ENCODE measurements at regions not wholly inside any gene's neighbourhood (a gene's known extent, or its start where the extent isn't known, plus 50 kb on each side); places are given as distances from the start of the nearest gene placed in this dataset.
"Not testable (repeated sequence)": the region's sequence is repeated elsewhere in the genome, so short reads cannot be mapped to it uniquely, and the experiment has no call there.

- H3K9me3 ChIP-seq (ENCODE audit: control insufficient read depth in 1 of 2, insufficient read depth in 1 of 2, low read length in 2 of 2); H3K4me1 Mint-ChIP-seq (ENCODE audit: low read depth); POLR2A ChIA-PET; intact Hi-C loops (cut with DNase I, micrococcal nuclease); CTCF ChIA-PET; H3K27me3 ChIP-seq (ENCODE audit: control insufficient read depth in 1 of 2, insufficient read depth in 2 of 2, low read length in 2 of 2); H3K27me3 Mint-ChIP-seq; H3K4me3 ChIP-seq (ENCODE audit: low read length); H3K36me3 Mint-ChIP-seq (ENCODE audit: low read depth); H3K27ac Mint-ChIP-seq; H3K9me3 Mint-ChIP-seq; ATAC-seq (ENCODE audit: poor library complexity); DNase-seq; H3K4me3 Mint-ChIP-seq; H3K36me3 ChIP-seq (ENCODE audit: insufficient read depth, low read length); H3K4me1 ChIP-seq (ENCODE audit: insufficient read depth, low read length); H3K27ac ChIP-seq (ENCODE audit: low read depth in 1 of 2, low read length in 2 of 2): not testable (repeated sequence)
Measured at GRCh38 chr9:66738418-66738817, 162.1 kb upstream of the ZNF658 start.

DNA sequence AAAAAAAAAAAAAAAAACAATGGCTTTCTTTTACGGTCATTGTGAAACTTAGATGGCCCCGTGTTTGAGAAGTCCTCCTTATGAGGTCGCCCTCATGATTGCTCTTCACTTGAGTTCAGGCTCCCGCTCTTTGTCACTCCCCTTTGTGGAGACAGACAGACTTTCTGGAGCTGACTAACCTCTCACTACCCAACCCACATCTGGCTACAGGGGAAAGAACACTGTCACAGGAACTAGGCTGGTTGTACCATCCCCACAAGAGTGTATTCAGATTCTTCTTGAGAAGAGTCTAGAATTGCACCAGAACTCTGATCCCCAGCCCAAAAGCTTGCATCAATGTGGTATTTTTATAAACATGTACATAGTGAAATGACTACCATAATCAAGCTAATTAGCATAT lies 160.4 kb upstream of the ZNF658 start:
- H3K27ac ChIP-seq (ENCODE audit: low read depth in 1 of 2, low read length in 2 of 2); H3K4me1 Mint-ChIP-seq (ENCODE audit: low read depth); DNase-seq; H3K4me3 ChIP-seq (ENCODE audit: low read length); H3K9me3 ChIP-seq (ENCODE audit: control insufficient read depth in 1 of 2, insufficient read depth in 1 of 2, low read length in 2 of 2); H3K36me3 ChIP-seq (ENCODE audit: insufficient read depth, low read length); H3K27me3 Mint-ChIP-seq; POLR2A ChIA-PET; H3K4me3 Mint-ChIP-seq; CTCF ChIA-PET; H3K27me3 ChIP-seq (ENCODE audit: control insufficient read depth in 1 of 2, insufficient read depth in 2 of 2, low read length in 2 of 2); H3K27ac Mint-ChIP-seq; H3K9me3 Mint-ChIP-seq; H3K36me3 Mint-ChIP-seq (ENCODE audit: low read depth); intact Hi-C loops (cut with DNase I, micrococcal nuclease); H3K4me1 ChIP-seq (ENCODE audit: insufficient read depth, low read length); ATAC-seq (ENCODE audit: poor library complexity): not testable (repeated sequence)

GRCh38 chr9:66745846-66746245 lies 154.7 kb upstream of the ZNF658 start:
- H3K27me3 ChIP-seq (ENCODE audit: control insufficient read depth in 1 of 2, insufficient read depth in 2 of 2, low read length in 2 of 2); H3K36me3 ChIP-seq (ENCODE audit: insufficient read depth, low read length); H3K9me3 Mint-ChIP-seq; H3K27ac ChIP-seq (ENCODE audit: low read depth in 1 of 2, low read length in 2 of 2); CTCF ChIA-PET; POLR2A ChIA-PET; H3K36me3 Mint-ChIP-seq (ENCODE audit: low read depth); H3K4me3 Mint-ChIP-seq; H3K4me1 ChIP-seq (ENCODE audit: insufficient read depth, low read length); intact Hi-C loops (cut with DNase I, micrococcal nuclease); DNase-seq; H3K4me3 ChIP-seq (ENCODE audit: low read length); H3K9me3 ChIP-seq (ENCODE audit: control insufficient read depth in 1 of 2, insufficient read depth in 1 of 2, low read length in 2 of 2); H3K27me3 Mint-ChIP-seq; H3K27ac Mint-ChIP-seq; ATAC-seq (ENCODE audit: poor library complexity); H3K4me1 Mint-ChIP-seq (ENCODE audit: low read depth): not testable (repeated sequence)

DNA sequence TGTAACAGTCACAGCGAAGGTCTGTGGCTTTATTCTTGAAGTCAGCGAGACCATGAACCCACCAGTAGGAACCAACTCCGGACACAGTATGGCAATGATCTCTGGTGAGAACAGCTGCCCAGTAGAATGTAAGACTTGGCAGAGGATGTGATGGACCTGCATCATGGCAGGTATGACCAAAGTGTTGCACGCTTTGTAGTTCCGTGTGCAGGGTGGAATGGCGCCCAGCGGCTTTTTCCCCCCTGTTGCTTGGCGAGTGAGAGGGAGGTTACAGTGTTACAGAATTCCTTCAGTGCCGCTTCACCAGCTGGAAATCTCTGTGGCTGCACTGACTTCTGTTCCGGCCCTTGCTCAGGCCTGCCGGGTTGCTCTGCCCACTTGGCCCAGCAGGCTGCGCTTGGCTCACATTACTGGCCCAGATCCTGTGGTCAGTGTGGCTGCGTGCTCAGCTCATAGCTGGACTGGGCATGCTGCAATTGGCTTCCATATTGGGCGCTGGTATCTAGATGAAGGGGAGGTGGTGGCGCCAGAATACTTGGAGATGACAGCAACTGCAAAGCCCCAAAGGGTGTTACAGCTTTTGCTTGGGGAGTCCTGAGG lies 148.1 kb upstream of the ZNF658 start:
- H3K4me3 ChIP-seq (ENCODE audit: low read length); H3K36me3 Mint-ChIP-seq (ENCODE audit: low read depth); POLR2A ChIA-PET; H3K27ac Mint-ChIP-seq; ATAC-seq (ENCODE audit: poor library complexity); H3K27ac ChIP-seq (ENCODE audit: low read depth in 1 of 2, low read length in 2 of 2); DNase-seq; intact Hi-C loops (cut with DNase I, micrococcal nuclease); H3K27me3 ChIP-seq (ENCODE audit: control insufficient read depth in 1 of 2, insufficient read depth in 2 of 2, low read length in 2 of 2); CTCF ChIA-PET; H3K9me3 Mint-ChIP-seq; H3K4me1 ChIP-seq (ENCODE audit: insufficient read depth, low read length); H3K4me3 Mint-ChIP-seq; H3K9me3 ChIP-seq (ENCODE audit: control insufficient read depth in 1 of 2, insufficient read depth in 1 of 2, low read length in 2 of 2); H3K36me3 ChIP-seq (ENCODE audit: insufficient read depth, low read length); H3K27me3 Mint-ChIP-seq; H3K4me1 Mint-ChIP-seq (ENCODE audit: low read depth): not testable (repeated sequence)

- H3K4me3 Mint-ChIP-seq; H3K9me3 Mint-ChIP-seq; H3K27ac Mint-ChIP-seq; H3K36me3 Mint-ChIP-seq (ENCODE audit: low read depth); H3K27me3 Mint-ChIP-seq; POLR2A ChIA-PET; H3K4me3 ChIP-seq (ENCODE audit: low read length); H3K9me3 ChIP-seq (ENCODE audit: control insufficient read depth in 1 of 2, insufficient read depth in 1 of 2, low read length in 2 of 2); ATAC-seq (ENCODE audit: poor library complexity); H3K4me1 Mint-ChIP-seq (ENCODE audit: low read depth); CTCF ChIA-PET; intact Hi-C loops (cut with DNase I, micrococcal nuclease); DNase-seq; H3K4me1 ChIP-seq (ENCODE audit: insufficient read depth, low read length); H3K27ac ChIP-seq (ENCODE audit: low read depth in 1 of 2, low read length in 2 of 2); H3K36me3 ChIP-seq (ENCODE audit: insufficient read depth, low read length); H3K27me3 ChIP-seq (ENCODE audit: control insufficient read depth in 1 of 2, insufficient read depth in 2 of 2, low read length in 2 of 2): not testable (repeated sequence)
Measured at GRCh38 chr9:66759825-66760492, 140.6 kb upstream of the ZNF658 start.

DNA sequence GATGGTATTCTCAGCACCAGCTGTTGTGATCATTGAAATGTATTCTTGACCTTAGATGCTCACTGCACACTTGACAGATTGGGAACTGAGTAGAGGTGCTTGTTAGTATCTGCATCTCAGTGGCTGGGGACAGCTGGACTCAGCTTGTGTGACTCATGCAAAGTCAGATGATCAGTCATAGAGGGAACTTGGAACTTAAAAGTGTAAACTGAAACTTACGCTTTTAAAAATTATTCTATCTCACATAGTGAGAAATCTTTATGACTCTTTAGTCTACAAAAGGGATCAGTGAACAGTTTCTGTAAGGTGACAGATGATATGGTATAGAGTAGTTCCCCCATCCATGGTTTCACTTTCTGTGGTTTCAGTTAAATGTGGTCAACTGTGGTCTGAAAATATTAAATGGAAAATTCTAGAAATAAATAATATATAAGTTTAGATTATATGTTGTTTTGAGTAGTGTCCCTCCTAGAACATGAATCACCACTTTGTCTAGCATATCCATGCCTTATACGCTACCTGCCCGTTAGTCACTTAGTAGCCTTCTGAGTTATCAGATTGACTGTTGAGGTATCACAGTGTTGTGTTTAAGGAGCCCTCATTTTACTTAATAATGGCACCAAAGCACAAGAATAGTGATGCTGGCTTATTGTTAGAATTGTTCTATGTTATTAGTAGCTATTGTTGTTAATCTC lies 135.6 kb upstream of the ZNF658 start:
- H3K36me3 Mint-ChIP-seq (ENCODE audit: low read depth); H3K27me3 ChIP-seq (ENCODE audit: control insufficient read depth in 1 of 2, insufficient read depth in 2 of 2, low read length in 2 of 2); ATAC-seq (ENCODE audit: poor library complexity); H3K36me3 ChIP-seq (ENCODE audit: insufficient read depth, low read length); H3K27me3 Mint-ChIP-seq; POLR2A ChIA-PET; H3K27ac Mint-ChIP-seq; CTCF ChIA-PET; H3K9me3 Mint-ChIP-seq; intact Hi-C loops (cut with DNase I, micrococcal nuclease); H3K4me3 ChIP-seq (ENCODE audit: low read length); DNase-seq; H3K27ac ChIP-seq (ENCODE audit: low read depth in 1 of 2, low read length in 2 of 2); H3K4me3 Mint-ChIP-seq; H3K4me1 Mint-ChIP-seq (ENCODE audit: low read depth); H3K4me1 ChIP-seq (ENCODE audit: insufficient read depth, low read length); H3K9me3 ChIP-seq (ENCODE audit: control insufficient read depth in 1 of 2, insufficient read depth in 1 of 2, low read length in 2 of 2): not testable (repeated sequence)

- DNase-seq; H3K4me1 Mint-ChIP-seq (ENCODE audit: low read depth); H3K9me3 ChIP-seq (ENCODE audit: control insufficient read depth in 1 of 2, insufficient read depth in 1 of 2, low read length in 2 of 2); ATAC-seq (ENCODE audit: poor library complexity); H3K9me3 Mint-ChIP-seq; CTCF ChIA-PET; H3K27ac ChIP-seq (ENCODE audit: low read depth in 1 of 2, low read length in 2 of 2); H3K4me1 ChIP-seq (ENCODE audit: insufficient read depth, low read length); H3K4me3 Mint-ChIP-seq; H3K27me3 Mint-ChIP-seq; H3K4me3 ChIP-seq (ENCODE audit: low read length); H3K27me3 ChIP-seq (ENCODE audit: control insufficient read depth in 1 of 2, insufficient read depth in 2 of 2, low read length in 2 of 2); intact Hi-C loops (cut with DNase I, micrococcal nuclease); POLR2A ChIA-PET; H3K36me3 ChIP-seq (ENCODE audit: insufficient read depth, low read length); H3K27ac Mint-ChIP-seq; H3K36me3 Mint-ChIP-seq (ENCODE audit: low read depth): not testable (repeated sequence)
Measured at GRCh38 chr9:66765531-66765930, 135.0 kb upstream of the ZNF658 start.

Data from CD4-positive, alpha-beta T cell (primary cell).